ENCODE measurements at regions not wholly inside any gene's neighbourhood (a gene's known extent, or its start where the extent isn't known, plus 50 kb on each side); places are given as distances from the start of the nearest gene placed in this dataset.

GRCh38 chr18:25866331-25866730 lies 224.1 kb downstream of the SS18 start:
- DNase-seq = no peak

GRCh38 chr18:25862881-25863600 lies 227.4 kb downstream of the SS18 start:
- DNase-seq = no peak

- DNase-seq = no peak
Observed at GRCh38 chr18:25853691-25854433, 236.6 kb downstream of the SS18 start.

GRCh38 chr18:25843791-25844190 lies 246.6 kb downstream of the SS18 start:
- DNase-seq = no peak

- DNase-seq = no peak
Observed at GRCh38 chr18:25842665-25843064, 247.7 kb downstream of the SS18 start.

GRCh38 chr18:25834061-25834460 lies 256.4 kb downstream of the SS18 start:
- no peak for DNase-seq

GRCh38 chr18:25832001-25832604 lies 258.3 kb downstream of the SS18 start:
- DNase-seq = peak; percentile 37

- no peak for DNase-seq
Observed at GRCh38 chr18:25831301-25831701, 259.1 kb downstream of the SS18 start.

- DNase-seq = no peak
Observed at GRCh38 chr18:25830787-25831186, 259.6 kb downstream of the SS18 start.

GRCh38 chr18:25827961-25828561 lies 262.4 kb downstream of the SS18 start:
- no peak for DNase-seq

GRCh38 chr18:25827228-25827627 lies 263.2 kb downstream of the SS18 start:
- DNase-seq = no peak

- no peak for DNase-seq
Observed at GRCh38 chr18:25826823-25827222, 263.6 kb downstream of the SS18 start.

- DNase-seq = no peak
Observed at GRCh38 chr18:25825979-25826776, 264.2 kb downstream of the SS18 start.

- DNase-seq = no peak
Observed at GRCh38 chr18:25825056-25825455, 265.4 kb downstream of the SS18 start.

- DNase-seq = no peak
Observed at GRCh38 chr18:25819746-25820363, 270.6 kb downstream of the SS18 start.

- no peak for DNase-seq
Observed at GRCh38 chr18:25818505-25818904, 271.9 kb downstream of the SS18 start.

- no peak for DNase-seq
Observed at GRCh38 chr18:25817546-25818237, 272.7 kb downstream of the SS18 start.

GRCh38 chr18:25815659-25816058 lies 274.8 kb downstream of the SS18 start:
- DNase-seq = no peak

- DNase-seq = peak; percentile 24
Observed at GRCh38 chr18:25814841-25815458, 275.5 kb downstream of the SS18 start.

GRCh38 chr18:25813110-25813509 lies 277.3 kb downstream of the SS18 start:
- no peak for DNase-seq

GRCh38 chr18:25810736-25811135 lies 279.7 kb downstream of the SS18 start:
- DNase-seq = no peak

Measured in NCI-H1105 (cell line).